Glutamatergic neuron (in vitro differentiated cells): ENCODE measurements at regions not wholly inside any gene's neighbourhood (a gene's known extent, or its start where the extent isn't known, plus 50 kb on each side); places are given as distances from the start of the nearest gene placed in this dataset.

Experiments
- DNase-seq: peaks from one replicate; pipeline ENCODE4 v3.0.0; 2022
- H3K27ac Mint-ChIP-seq: one replicate; pipeline ENCODE4 v1.8.0; 2020; ENCODE audit warnings: mild to moderate bottlenecking, mixed read lengths, inconsistent platforms; ENCODE audit not compliant: unreplicated experiment
- H3K27me3 Mint-ChIP-seq: one replicate; pipeline ENCODE4 v1.8.0; 2020; ENCODE audit warnings: mild to moderate bottlenecking, moderate library complexity, mixed read lengths, inconsistent platforms; ENCODE audit not compliant: unreplicated experiment
- H3K36me3 Mint-ChIP-seq: one replicate; pipeline ENCODE4 v1.8.0; 2020; ENCODE audit warnings: mild to moderate bottlenecking, mixed read lengths, inconsistent platforms; ENCODE audit not compliant: unreplicated experiment
- H3K4me1 Mint-ChIP-seq: one replicate; pipeline ENCODE4 v1.8.0; 2020; ENCODE audit warnings: mild to moderate bottlenecking, low read depth, mixed read lengths, inconsistent platforms; ENCODE audit not compliant: unreplicated experiment
- H3K4me3 Mint-ChIP-seq: one replicate; pipeline ENCODE4 v1.8.0; 2020; ENCODE audit warnings: mild to moderate bottlenecking, mixed read lengths, inconsistent platforms; ENCODE audit not compliant: unreplicated experiment
- H3K9me3 Mint-ChIP-seq: one replicate; pipeline ENCODE4 v1.8.0; 2020; ENCODE audit warnings: mild to moderate bottlenecking, moderate library complexity, mixed read lengths, inconsistent platforms; ENCODE audit not compliant: unreplicated experiment
- CTCF ChIP-seq: fragments of 200-600 bp; sonication (generic); IDR thresholded peaks from one replicate; pipeline ENCODE4 v1.5.0; 2021; ENCODE audit not compliant: partially characterized antibody, unreplicated experiment

- TF ChIP-seq CTCF, result no peak
- H3K27ac Mint-ChIP-seq, result no peak overlapping the region
- H3K4me1 Mint-ChIP-seq, result no peaks in the 10 kb centered on the region
- H3K4me3 Mint-ChIP-seq, result no peak overlapping the region
- DNase-seq, result no peak
- no peaks in the 10 kb centered on the region for H3K36me3 Mint-ChIP-seq
- no peaks in the 10 kb centered on the region for H3K27me3 Mint-ChIP-seq
- no peaks in the 10 kb centered on the region for H3K9me3 Mint-ChIP-seq
Measured at GRCh38 chr10:35743851-35744250, 101.8 kb upstream of the FZD8 start.

- no peaks in the 10 kb centered on the region for H3K36me3 Mint-ChIP-seq
- H3K27me3 Mint-ChIP-seq, result no peaks in the 10 kb centered on the region
- H3K4me3 Mint-ChIP-seq, result no peak overlapping the region
- no peaks in the 10 kb centered on the region for H3K9me3 Mint-ChIP-seq
- no peak overlapping the region for H3K27ac Mint-ChIP-seq
- TF ChIP-seq CTCF, result no peak
- DNase-seq, result no peak
- no peaks in the 10 kb centered on the region for H3K4me1 Mint-ChIP-seq
Measured at GRCh38 chr10:35743351-35743750, 101.3 kb upstream of the FZD8 start.

- H3K4me1 Mint-ChIP-seq, result no peaks in the 10 kb centered on the region
- no peaks in the 10 kb centered on the region for H3K9me3 Mint-ChIP-seq
- H3K27me3 Mint-ChIP-seq, result no peaks in the 10 kb centered on the region
- H3K4me3 Mint-ChIP-seq, result no peak overlapping the region
- TF ChIP-seq CTCF, result no peak
- H3K36me3 Mint-ChIP-seq, result no peaks in the 10 kb centered on the region
- H3K27ac Mint-ChIP-seq, result no peak overlapping the region
- no peak for DNase-seq
Measured at GRCh38 chr10:35739998-35740397, 97.9 kb upstream of the FZD8 start.

GRCh38 chr10:35735412-35735811 is 93.3 kb upstream of the FZD8 start:
- no peaks in the 10 kb centered on the region for H3K27me3 Mint-ChIP-seq
- DNase-seq, result no peak
- no peak for TF ChIP-seq CTCF

GRCh38 chr10:35731828-35732227 is 89.7 kb upstream of the FZD8 start:
- Mint-ChIP-seq H3K27me3 (no peaks in the 10 kb centered on the region), H3K4me3 (no peak overlapping the region), H3K36me3 (no peaks in the 10 kb centered on the region), H3K27ac (no peak overlapping the region), H3K4me1 (no peaks in the 10 kb centered on the region), H3K9me3 (no peaks in the 10 kb centered on the region)
- no peak for DNase-seq
- TF ChIP-seq CTCF, result no peak

More at GRCh38 chr10:35735412-35735811, 93.3 kb upstream of the FZD8 start:
- Mint-ChIP-seq H3K9me3 (no peaks in the 10 kb centered on the region), H3K4me1 (no peaks in the 10 kb centered on the region), H3K36me3 (no peaks in the 10 kb centered on the region), H3K4me3 (no peak overlapping the region), H3K27ac (no peak overlapping the region)
